ENCODE measurements at regions not wholly inside any gene's neighbourhood (a gene's known extent, or its start where the extent isn't known, plus 50 kb on each side); places are given as distances from the start of the nearest gene placed in this dataset.
A peak's percentile ranks its signal among the peaks of the same experiment; 100 is the strongest.
"Not testable (repeated sequence)": the region's sequence is repeated elsewhere in the genome, so short reads cannot be mapped to it uniquely, and the experiment has no call there.

DNA sequence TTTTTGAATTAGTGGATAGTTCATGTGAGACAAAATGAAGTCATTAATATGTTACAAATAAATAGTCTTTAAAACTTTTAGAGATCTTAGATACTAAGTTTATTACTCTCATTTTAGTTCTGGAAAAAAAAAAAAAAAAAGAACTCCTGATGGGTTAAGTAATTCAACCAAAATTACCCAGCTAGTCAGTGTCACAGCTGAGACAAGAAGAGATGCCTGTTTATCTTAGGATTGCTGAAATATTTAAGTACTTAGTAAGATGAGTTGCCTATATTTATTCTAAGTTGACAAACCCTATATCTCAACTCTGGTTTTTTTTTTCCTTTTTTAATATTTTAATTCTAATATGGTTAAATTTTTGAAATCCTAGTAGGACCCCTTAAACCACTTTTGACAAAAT, 781.0 kb upstream of the LRRN3 start:
- no peak for DNase-seq

DNA sequence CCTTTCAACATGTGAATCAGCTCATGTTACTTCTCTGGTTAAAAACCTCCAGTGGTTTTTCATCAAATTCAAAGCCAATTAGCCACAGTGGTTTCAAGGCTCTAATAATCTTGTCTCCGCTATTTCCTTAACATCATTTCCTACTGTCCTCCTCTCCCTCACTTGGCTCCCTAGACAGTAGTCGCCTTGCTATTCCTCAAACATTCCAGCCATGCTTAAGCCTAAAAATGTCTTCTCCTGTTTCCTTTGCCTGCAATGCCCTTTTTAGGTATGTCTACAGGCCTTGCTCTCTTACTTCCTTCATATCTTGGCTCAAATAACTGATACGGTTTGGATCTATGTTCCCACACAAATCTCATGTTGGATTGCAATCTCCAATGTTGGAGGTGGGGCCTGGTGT, 779.4 kb upstream of the LRRN3 start:
- no peak for DNase-seq

DNA sequence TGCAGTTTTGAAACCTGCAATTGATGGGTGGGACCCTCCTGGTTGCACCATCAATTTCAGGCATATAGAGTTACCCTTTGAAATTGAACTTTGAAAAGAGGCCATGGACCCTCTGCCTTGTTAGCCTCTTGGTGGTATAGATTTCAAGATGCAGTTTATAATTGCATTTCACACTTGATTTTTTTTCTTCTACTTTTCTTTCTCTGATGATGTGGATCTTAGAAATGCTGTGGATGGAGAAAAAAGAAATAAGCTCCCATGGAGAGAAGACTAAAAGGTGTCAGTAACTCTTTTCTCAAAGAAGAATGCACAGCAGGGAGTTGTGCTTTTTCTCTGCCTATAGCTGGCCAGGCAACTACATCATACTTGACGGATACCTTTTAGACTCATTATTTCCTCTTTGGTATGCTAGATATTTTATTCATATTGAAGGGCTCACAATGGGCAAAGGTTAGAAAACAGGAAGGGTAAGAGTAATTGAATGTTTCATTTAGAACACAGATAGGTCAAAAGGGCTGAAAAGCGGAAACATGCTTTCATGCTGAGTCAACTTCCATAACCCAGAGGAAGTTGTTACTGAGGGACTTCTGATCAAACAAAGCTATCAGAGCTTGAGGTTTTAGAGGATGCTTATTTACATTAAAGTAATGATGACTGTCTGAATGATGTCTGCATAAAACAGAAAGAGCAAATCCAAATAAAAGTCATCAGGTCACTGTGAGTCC, 773.2 kb upstream of the LRRN3 start:
- DNase-seq, result no peak

DNA sequence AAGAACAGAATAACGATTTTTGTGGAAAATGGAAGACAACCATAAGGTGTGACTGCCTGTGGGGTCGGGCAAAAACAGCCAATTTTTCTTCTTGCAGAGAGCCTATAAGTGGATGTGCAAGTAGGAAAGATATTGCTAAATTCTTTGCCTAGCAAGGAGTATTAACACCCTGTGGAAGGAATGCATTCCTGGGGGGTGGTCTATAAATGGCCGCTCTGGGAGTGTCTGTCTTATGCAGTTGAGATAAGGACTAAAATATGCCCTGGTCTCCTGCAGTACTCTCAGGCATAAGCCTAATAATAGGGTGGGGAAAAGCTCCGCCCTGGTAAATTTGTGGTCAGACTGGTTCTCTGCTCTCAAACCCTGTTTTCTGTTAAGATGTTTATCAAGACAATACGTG, 770.6 kb upstream of the LRRN3 start:
- not testable (repeated sequence) for DNase-seq

DNA sequence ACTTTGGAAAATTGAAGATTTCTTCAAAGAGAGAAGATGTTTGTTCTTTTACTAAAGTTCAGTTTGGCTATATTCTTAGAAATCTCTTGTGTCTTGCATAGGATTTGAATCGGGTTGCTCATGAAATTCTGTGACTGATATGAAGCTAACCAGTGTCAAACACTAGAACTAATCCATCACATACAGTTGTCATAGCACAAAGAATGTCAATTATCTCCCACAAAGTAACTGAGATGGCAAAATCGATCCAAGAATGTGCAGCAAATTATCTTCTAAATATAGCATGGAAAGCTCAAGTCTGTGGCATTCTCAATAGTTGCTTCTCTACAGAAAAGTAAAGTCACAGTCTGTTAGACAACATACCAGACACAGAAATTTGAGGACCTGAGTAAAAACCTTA, 768.1 kb upstream of the LRRN3 start:
- no peak for DNase-seq

DNA sequence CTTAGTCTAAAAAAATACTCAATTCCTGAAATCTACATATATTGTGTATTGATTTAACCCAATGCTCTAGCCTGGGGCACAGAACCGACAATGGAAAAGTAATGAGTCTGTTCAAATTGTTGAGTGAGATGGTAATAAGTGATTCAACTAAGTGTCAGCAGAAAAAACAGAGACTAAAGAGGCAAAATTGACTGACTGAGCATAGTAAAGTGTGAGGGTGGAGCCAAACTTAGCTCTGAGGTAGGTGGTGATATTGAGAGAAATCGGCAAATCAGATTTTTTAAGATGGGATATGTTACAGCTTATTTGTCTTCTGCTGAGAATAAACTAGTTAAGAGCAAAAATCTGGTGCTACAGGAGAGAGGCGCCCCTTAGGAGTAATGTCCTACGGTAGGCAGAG, 764.0 kb upstream of the LRRN3 start:
- no peak for DNase-seq

DNA sequence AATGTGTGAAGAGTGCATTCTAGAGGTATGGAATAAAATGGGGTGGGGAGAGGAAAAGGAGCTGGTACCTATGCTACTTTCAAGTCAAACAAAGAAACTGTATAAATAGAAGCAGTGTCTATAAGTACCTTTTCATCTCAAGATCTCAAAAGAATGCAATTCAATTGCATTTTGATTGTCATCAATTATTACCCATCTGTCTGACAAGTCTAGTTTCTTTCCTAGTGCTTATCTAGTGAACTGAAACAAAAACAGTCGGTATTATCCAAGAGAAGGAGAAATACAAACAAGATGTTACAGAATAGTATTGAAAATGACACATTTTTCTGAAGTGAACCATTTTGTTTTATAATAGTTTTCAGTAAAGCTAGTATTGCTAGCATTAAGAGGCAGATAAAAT, 754.5 kb upstream of the LRRN3 start:
- DNase-seq, result no peak

DNA sequence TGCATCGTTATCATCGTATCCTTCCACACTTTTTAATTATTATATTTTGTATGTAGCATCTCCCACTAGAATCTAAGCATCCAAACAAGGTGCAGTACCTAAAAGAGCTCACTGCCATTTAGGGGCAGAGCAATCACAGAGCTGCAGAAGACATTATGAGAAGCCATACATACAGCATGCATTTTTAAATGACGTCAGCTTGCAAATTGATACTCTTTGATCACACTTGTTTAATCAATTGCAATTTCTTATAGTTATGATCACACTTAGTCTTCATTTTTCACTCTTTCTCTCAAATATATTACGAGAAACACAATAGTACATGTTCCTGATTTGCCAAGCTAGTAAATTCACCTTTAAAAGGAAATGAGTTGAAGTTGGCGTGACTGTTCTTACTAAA, 753.3 kb upstream of the LRRN3 start:
- no peak for DNase-seq

DNA sequence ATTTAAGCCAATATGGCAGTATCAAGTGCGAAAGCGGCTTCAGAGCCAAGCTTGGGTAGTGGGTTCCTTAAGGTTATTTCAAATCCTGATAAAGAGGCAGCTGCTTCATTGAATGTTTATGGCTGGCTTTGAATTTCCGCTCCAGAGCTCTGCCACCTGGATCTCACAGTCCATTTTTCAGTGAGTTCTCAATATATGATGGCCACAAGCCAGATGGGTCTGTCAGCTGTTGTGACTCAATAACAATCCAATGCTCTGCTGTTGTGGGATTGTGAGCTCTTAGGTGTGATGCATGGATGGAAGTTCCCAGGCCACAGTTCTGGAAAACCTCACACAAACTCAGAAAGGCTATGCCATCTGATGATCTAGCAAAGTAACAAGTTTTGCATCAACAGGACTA, 743.8 kb upstream of the LRRN3 start:
- no peak for DNase-seq

DNA sequence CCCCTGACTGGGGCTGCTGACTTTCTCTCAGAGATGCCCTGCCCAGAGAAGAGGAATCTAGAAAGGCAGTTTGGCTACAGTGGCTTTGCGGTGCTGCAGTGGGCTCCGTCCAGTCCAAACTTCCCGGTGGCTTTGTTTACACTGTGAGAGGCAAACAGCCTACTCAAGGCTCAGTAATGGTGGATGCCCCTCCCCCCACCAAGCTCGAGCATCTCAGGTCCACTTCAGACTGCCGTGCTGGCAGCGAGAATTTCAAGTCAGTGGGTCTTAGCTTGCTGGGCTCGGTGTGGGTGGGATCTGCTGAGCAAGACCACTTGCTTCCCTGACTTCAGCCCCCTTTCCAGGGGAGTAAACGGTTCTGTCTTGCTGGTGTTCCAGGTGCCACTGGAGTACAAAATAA, 734.5 kb upstream of the LRRN3 start:
- no peak for DNase-seq

DNA sequence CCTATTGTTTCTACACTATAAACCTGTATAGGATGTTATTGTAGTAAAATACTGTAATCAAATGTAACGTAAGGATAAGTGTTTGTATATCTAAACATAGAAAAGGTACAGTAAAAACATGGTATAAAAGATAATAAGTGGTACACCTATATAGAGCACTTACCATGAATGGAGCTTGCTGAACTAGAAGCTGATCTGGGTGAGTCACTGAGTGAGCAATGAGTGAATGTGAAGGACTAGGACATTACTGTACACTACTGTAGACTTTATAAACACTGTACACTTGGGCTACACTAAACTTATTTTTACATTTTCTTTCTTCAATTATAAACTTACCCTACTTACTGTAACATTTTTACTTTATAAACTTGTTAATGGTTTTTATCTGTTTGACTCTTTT, 732.9 kb upstream of the LRRN3 start:
- no peak for DNase-seq

DNA sequence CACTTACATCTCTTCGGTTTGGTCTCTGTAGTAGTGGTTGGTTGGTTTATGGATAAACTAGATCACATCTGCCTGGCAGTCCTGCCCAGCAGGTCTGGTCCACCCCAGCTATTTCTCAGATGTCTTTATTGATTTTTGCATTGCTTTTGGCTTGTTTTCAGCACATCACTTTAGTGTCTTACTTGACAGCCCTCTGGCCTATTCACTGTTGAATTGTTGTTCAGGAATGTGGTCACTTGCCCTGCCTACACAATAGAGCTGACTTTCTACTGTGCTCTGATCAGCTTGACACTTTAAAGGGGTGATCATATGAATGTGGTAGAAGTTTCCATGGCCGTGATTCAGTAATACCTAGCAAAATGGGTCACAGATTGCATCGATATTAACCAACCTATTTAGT, 719.2 kb upstream of the LRRN3 start:
- no peak for DNase-seq

DNA sequence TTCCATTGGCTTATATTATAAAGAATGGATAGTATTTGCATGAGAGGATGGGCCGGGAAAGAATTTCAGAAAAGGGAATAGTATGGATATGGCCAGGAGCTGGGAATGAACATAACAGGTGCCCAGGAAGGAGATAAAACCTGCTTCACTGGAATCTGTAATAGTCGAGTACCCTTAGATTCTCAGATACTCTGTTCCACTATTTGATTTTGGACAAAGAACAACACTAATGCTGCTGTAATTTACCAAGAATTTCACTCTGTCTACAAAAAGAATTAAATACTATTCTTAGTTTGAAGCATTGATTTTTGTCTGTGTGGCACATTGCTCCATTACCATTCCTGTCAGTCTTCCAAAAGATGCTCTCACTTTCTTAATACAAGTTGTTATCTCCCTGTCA, 718.2 kb upstream of the LRRN3 start:
- no peak for DNase-seq

DNA sequence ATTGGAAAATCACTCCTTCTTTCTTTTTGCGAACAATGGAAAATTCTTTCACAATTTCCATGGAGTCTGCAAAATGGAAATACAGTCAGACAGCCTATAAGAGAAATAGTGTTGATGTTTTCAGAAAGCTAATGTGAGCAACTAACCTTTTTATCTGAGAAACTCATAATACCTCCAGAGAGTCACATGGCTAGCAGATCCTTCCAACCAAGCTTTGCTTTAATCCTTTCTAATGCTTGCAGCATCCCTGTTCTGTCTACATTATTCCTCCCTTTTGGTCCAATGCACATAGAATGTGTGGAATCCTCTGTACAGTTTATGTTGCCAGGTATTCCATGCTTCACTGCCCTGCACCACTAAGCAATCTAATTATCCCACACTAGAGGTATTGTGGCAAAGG, 717.5 kb upstream of the LRRN3 start:
- DNase-seq, result peak; percentile 6

DNA sequence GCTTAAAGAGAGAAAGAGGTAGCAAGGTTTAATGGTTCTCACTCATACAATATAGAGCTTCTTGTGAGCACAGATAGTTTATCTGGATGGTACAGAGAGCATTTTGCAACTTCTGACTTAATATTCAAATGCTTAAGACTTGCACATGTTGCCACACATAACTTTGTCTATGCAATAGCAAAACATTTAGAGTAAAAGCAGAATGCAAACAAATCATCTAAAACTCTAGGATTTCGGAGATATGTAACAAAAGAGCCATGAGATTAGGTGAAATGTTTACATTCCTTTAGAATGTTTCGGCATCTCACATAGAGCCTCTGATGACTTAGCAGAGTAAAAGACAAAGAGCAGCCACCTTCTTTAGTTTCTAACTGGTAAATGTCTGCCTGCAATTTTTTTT, 717.1 kb upstream of the LRRN3 start:
- no peak for DNase-seq

DNA sequence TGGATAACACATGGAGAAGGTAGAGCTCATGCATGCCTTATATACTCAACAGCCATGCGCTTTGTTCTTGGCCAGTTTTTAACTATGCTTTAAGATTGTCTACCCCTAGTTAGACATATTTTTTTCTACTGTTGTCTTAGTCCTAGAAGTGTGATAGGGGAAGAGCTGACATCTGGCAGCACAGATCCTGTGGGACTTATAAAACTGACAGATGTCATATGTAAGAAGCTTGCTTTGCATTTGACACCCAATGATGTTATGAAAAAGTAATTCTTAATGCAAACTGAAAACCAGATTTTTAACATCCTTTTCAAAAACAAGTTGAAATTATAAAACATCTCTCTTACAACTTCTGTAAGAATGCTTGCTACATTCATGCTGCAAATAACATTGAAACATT, 715.9 kb upstream of the LRRN3 start:
- no peak for DNase-seq

DNA sequence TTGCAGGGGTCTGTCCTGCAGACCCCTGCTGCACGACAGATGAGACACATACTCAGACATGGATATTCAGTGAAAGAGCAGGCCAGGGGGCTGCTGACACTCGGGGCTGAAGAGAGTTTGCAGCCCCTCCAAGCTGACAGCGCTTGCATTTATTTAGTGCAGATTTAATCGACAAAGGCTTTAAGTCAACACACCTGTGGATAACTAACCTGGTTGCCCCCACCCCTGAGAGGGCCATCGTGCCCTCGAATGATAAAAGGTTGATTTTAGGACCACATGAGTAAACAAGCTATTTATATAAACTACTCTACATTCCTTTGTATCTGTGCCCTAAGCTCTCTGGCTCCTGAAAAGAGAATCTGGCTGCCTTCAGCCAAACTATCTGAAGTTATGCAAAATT, 708.2 kb upstream of the LRRN3 start:
- DNase-seq, result no peak

DNA sequence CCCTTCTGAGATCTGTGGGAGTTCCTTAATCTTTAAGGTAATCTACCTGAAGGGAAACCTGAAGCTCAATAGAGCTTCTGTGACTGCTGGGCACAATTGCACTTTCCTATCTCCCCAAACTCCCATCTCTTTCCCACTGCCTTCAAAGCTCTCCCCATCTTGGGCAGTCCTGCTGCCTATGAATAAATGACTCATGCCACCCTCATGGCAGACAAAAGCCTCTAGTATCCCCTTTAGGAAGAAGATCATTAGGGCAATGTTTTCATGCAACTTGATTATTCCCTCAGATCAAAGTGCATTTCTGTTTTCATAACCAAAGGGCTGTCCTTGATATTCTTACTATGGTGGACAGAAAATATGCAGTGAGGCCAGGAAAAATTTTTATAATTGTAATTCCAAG, 704.9 kb upstream of the LRRN3 start:
- DNase-seq, result no peak

DNA sequence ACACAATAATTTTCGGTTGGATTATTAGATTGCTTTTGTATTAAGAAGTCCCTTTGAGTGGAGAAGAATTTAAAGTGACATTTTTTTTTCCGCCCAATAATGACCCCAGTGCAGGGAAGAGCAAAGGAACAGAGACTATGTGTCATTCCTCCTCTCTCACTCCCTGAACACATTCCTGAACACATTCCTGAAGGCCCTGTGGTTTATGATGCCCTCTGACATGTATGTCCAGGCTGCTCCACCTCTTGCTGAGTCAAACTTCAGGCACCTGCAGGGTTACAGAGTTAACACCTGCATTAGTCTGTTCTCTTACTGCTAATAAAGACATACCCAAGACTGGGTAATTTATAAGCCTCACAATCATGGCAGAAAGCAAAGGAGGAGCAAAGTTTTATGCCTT, 704.0 kb upstream of the LRRN3 start:
- DNase-seq, result no peak

DNA sequence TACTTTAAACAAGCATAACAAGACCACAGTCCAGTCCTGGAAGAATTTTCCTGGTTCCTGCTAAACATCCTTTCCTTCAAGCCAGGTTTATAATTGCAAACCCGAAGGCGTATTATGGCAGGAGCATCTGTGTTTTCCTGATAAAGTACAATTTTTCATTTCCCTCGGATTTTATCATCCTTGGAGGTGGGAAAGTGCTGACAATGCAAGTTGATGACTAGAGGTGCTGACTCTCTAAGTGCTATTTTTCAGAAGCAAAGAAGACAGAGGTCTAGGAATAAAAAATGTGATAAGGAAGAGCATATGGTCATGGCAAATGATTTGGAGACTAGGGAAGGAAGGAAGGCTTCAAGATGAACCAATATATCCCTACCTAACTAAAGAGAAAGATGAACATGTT, 703.2 kb upstream of the LRRN3 start:
- DNase-seq, result no peak

DNA sequence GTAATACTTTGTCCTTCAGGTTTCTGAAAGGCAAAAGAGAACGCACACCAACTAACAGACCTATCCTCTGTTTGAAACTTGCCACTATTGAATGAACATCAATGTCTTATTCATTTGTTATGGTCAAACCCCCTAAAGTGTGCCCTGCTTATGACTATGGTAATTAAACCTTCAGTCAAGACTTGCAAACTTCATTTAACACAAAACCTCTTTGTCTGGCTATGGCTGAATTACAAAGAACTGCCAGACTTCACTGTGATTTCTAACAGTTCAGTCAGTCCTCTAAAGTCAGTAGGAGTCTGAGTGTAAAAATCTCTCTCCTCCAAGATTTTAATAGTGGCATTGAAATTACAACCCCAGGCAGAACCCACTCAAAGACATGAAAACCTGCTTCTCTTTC, 702.5 kb upstream of the LRRN3 start:
- DNase-seq, result no peak

DNA sequence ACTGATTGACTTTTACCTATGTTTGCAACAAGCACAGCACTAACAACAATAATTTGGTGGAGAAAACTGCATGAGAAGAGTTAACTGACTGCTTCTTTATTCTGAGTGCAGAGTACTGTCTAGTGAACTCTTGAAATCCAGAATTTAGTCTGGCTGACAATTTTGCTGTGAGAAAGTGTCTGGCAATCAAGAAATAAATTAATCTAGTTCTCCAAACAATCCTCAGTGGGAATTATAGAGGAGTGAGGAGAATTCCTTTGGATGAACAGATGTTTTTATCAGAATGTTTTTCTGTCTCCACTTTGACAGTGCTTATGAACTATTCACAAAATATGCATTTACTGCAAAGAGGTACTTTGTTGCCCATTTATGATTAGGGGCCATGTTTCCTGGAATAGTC, 694.9 kb upstream of the LRRN3 start:
- no peak for DNase-seq

DNA sequence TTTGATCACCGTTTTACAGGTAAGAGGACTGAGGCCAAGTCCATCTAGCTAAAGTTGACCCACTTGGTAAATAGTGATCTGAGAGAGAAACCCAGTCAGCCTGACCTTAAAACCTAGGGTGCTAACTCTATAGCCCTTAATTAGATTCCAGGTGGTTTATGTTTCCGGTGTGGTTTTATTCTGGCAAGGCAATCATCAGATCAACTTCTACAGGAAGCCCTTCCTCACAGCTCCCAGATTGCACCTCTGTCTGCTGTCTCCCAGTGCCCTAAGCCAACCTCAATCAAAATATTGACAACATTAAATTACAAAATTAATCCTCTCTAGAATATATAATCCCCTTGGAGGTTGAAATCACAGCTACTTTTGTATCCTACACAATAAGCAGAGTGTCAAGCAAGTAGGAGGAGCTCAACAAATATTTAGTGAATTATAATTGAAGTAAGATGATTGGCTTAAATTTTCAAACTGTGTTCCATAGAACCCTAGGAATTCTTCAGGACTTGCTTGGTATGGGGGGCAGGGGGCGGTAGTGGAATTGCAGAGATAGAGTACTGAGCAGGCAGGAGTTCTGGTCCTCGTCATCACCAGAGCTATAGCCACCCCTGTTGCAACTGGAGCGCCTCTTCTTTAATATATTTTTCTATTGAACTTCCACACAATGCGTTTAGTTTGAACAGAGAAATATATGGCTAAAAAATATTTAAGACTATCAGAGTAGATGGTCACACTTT, 692.8 kb upstream of the LRRN3 start:
- DNase-seq, result no peak

DNA sequence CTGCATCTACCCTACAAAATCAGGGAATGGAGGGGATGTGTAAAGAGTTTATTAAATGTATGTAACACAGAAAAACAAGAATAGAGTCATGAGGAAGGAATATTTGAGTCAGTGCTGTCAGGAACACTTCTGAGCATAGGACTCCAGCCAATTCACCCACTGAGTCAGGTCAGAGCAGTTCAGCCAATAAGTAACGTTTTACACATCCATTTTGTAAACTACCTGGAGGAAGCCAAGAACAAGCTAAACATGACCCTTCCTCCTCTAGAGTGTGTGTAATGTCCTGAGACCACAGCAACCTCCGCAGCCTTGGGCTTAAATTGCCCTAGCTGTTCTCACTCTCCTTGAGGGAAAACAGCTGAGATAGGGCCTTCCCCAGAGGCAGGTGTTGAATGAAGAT, 691.5 kb upstream of the LRRN3 start:
- no peak for DNase-seq

DNA sequence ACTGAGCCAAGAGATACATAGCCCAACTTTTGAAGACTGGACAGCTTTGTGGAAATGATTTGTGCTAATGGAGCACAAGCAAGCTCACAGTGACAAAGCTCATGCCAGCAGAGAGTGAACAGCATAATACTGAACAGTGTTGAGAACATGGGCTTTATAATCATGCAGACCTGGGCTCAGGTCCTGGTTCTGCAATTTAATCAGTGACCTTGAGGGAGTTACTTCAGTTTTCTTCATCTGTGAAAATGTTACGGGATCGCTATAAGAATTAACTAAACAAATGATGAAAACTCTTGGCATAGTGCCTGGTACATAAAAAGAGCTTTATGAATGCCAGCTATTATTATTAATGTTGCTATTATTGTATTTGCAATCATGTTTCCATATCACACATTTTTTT, 690.5 kb upstream of the LRRN3 start:
- no peak for DNase-seq

Measured in right kidney (tissue), 1 donor.